ENCODE measurements at regions not wholly inside any gene's neighbourhood (a gene's known extent, or its start where the extent isn't known, plus 50 kb on each side); places are given as distances from the start of the nearest gene placed in this dataset.

GRCh38 chr16:5556158-5556810 is 458.7 kb upstream of the EEF2KMT start:
- no peak for DNase-seq

GRCh38 chr16:5551909-5552308 is 454.3 kb upstream of the EEF2KMT start:
- no peak for DNase-seq

- no peak for DNase-seq
These were observed 452.2 kb upstream of the EEF2KMT start for GRCh38 chr16:5549802-5550201.

GRCh38 chr16:5541356-5541755 is 443.8 kb upstream of the EEF2KMT start:
- no peak for DNase-seq

GRCh38 chr16:5537347-5537746 is 439.8 kb upstream of the EEF2KMT start:
- no peak for DNase-seq

- DNase-seq = no peak
These were observed 435.8 kb upstream of the EEF2KMT start for GRCh38 chr16:5533321-5533888.

GRCh38 chr16:5527817-5528216 is 430.2 kb upstream of the EEF2KMT start:
- DNase-seq = no peak

GRCh38 chr16:5526826-5527225 is 429.2 kb upstream of the EEF2KMT start:
- DNase-seq = no peak

GRCh38 chr16:5523829-5524228 is 426.2 kb upstream of the EEF2KMT start:
- no peak for DNase-seq

- DNase-seq = no peak
These were observed 418.5 kb upstream of the EEF2KMT start for GRCh38 chr16:5516115-5516514.

GRCh38 chr16:5512014-5512413 is 414.4 kb upstream of the EEF2KMT start:
- DNase-seq = no peak

- no peak for DNase-seq
These were observed 413.3 kb upstream of the EEF2KMT start for GRCh38 chr16:5510819-5511370.

GRCh38 chr16:5509794-5510193 is 412.2 kb upstream of the EEF2KMT start:
- DNase-seq = no peak

GRCh38 chr16:5509336-5509735 is 411.7 kb upstream of the EEF2KMT start:
- DNase-seq = no peak

GRCh38 chr16:5508371-5508770 is 410.8 kb upstream of the EEF2KMT start:
- DNase-seq = no peak

GRCh38 chr16:5506021-5506420 is 408.4 kb upstream of the EEF2KMT start:
- DNase-seq = no peak

- DNase-seq = no peak
These were observed 407.7 kb upstream of the EEF2KMT start for GRCh38 chr16:5505091-5505887.

- DNase-seq = no peak
These were observed 406.6 kb upstream of the EEF2KMT start for GRCh38 chr16:5504064-5504781.

- no peak for DNase-seq
These were observed 405.3 kb upstream of the EEF2KMT start for GRCh38 chr16:5502944-5503343.

- DNase-seq = no peak
These were observed 404.9 kb upstream of the EEF2KMT start for GRCh38 chr16:5502467-5502869.

- no peak for DNase-seq
These were observed 402.9 kb upstream of the EEF2KMT start for GRCh38 chr16:5500526-5500925.

- no peak for DNase-seq
These were observed 401.0 kb upstream of the EEF2KMT start for GRCh38 chr16:5498562-5498961.

- DNase-seq = no peak
These were observed 398.4 kb upstream of the EEF2KMT start for GRCh38 chr16:5496013-5496412.
